GM21737 (cell line): ENCODE measurements at regions not wholly inside any gene's neighbourhood (a gene's known extent, or its start where the extent isn't known, plus 50 kb on each side); places are given as distances from the start of the nearest gene placed in this dataset.
"Not testable (repeated sequence)": the region's sequence is repeated elsewhere in the genome, so short reads cannot be mapped to it uniquely, and the experiment has no call there.

ENCODE experiments used
- ATAC-seq: cut with Tn5 transposase; IDR thresholded peaks from one replicate; pipeline ENCODE4 v1.9.1; 2021; ENCODE audit warnings: mild to moderate bottlenecking, moderate library complexity; ENCODE audit not compliant: unreplicated experiment

- no peak for ATAC-seq
Measured at GRCh38 chr4:156553659-156554058, 417.9 kb downstream of the PDGFC start.

GRCh38 chr4:156547891-156548290 is 423.7 kb downstream of the PDGFC start:
- no peak for ATAC-seq

- ATAC-seq: no peak
Measured at GRCh38 chr4:156547439-156547838, 424.2 kb downstream of the PDGFC start.

GRCh38 chr4:156545003-156545785 is 426.4 kb downstream of the PDGFC start:
- ATAC-seq: no peak

DNA sequence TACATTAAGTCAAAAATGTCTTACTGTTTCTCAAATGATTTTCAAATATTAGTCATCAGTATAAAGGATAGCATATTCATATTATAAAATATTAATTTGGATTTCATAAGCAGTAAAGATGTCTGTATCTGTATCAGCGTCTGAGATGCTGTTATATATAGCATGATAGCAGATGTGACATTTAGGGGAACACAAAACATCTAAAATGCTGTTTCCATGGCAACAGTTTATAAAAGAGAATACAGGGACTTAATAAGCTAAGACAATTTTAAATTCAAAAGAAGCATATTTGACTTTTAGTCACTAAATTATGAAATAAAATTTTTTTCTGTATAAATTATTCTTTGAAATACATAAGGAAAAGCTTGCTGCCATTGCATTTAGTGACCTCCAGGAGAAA is 432.2 kb downstream of the PDGFC start:
- no peak for ATAC-seq

DNA sequence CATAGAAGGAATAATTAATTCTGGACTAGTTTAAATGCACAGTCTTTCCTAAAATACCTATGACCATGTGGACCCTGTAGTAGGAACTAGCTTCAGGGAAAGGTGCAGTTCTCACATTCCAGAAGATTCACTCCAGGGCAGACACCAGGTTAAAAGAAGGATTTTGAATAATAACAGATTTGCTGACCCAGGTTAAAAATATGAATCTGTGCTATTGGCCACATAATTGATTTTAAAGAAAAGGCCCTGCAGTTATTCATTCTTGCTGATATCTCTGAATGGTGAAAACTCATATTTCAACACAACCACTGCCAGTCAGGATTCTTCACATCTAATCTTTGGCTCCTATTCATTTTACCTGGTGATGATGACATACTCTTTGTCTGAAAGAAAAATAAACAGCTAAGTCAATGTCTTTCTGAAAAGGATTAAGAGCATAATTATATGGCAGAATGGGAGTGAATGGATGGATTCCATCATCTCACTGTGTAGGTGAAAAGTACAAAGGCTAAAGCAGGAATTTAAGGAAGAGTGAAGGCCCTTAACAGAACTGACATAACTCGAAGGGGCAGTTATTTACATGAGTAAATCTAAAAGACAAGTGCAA is 432.8 kb downstream of the PDGFC start:
- no peak for ATAC-seq

GRCh38 chr4:156538210-156538609 is 433.4 kb downstream of the PDGFC start:
- ATAC-seq: no peak

- no peak for ATAC-seq
Measured at GRCh38 chr4:156537286-156537685, 434.3 kb downstream of the PDGFC start.

GRCh38 chr4:156536661-156537060 is 434.9 kb downstream of the PDGFC start:
- ATAC-seq: no peak

- no peak for ATAC-seq
Measured at GRCh38 chr4:156534205-156534604, 437.4 kb downstream of the PDGFC start.

DNA sequence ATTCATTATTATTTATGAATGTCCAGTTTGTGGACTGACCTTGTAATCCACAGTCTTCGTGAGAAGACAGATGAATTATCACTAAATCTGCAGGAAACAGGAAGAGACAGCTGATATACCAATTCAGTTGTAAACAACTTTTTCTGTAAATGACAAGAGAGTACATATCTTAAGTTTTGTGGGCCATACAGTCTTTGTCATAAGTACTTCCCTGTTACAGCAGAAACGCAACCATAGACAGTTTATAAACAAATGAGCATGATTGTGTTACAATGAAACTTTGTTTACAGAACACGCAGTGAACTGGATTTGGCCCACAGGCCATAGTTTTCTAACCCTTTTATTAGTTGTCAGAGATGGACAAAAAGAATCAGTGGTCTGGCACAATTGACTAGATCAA is 443.4 kb downstream of the PDGFC start:
- ATAC-seq: no peak

DNA sequence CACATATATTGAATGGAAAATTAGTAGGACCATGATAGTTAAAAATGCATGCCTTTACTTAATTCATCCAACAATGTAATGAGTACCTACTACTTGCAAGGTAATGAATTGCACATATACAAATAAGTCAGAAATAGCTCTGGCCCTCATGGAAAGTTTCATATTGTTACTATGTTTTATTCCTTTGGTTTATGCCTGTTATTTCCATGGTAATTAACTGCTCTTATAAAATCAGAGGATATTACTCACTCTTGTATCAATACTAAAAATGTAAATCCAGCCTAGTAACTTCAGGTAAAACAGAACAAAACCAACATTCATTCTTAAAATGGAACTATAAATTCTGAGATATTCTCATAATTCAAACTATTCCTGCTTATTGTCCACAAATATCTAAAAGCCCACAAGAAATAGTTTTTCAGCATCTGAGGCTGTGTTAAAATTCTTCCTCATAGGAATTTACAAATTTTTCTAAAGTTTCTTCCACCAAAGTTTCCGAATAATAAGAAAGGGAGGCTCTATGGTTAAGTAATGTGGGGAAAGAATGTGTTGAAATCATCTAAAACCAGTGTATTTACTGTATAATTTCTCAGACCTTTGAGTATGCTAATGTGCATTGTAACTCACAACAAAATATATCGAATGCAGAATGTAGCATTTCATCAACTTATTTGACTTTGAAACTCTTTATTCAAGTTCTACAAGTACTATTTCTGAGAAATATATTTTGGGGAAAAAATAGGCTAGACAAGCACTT is 444.2 kb downstream of the PDGFC start:
- no peak for ATAC-seq

- ATAC-seq: no peak
Measured at GRCh38 chr4:156523991-156524390, 447.6 kb downstream of the PDGFC start.

- ATAC-seq: no peak
Measured at GRCh38 chr4:156523492-156523891, 448.1 kb downstream of the PDGFC start.

- ATAC-seq: no peak
Measured at GRCh38 chr4:156521631-156522030, 450.0 kb downstream of the PDGFC start.

DNA sequence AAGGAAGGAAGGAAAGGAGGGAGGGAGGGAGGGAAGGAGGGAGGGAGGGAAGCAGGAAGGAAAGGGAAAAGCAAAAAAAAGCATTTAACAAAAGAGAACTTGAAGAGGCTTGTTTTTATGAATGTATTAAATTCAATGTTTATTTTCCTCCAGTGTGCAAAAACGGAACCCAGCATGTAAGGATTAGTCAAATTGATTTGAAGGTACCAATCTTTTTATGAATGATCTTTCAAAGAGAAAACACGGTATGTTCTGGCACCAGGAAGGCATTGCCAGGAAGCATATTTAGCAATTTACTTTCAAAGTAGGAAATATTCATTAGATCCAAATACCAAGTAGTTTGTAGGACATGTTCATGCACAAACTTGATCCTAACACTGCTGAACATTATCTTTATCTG is 453.6 kb downstream of the PDGFC start:
- no peak for ATAC-seq

GRCh38 chr4:156517546-156517945 is 454.1 kb downstream of the PDGFC start:
- no peak for ATAC-seq

- ATAC-seq: no peak
Measured at GRCh38 chr4:156516698-156517097, 454.9 kb downstream of the PDGFC start.

GRCh38 chr4:156515295-156515694 is 456.3 kb downstream of the PDGFC start:
- no peak for ATAC-seq

- ATAC-seq: no peak
Measured at GRCh38 chr4:156512622-156513021, 459.0 kb downstream of the PDGFC start.

- not testable (repeated sequence) for ATAC-seq
Measured at GRCh38 chr4:156509921-156510320, 461.7 kb downstream of the PDGFC start.
